NCI-H82 (cell line): ENCODE measurements at regions not wholly inside any gene's neighbourhood (a gene's known extent, or its start where the extent isn't known, plus 50 kb on each side); places are given as distances from the start of the nearest gene placed in this dataset.

Experiments
- DNase-seq: peaks from one replicate; lab custom pipeline; 2025; lab: John Stamatoyannopoulos, UW

DNA sequence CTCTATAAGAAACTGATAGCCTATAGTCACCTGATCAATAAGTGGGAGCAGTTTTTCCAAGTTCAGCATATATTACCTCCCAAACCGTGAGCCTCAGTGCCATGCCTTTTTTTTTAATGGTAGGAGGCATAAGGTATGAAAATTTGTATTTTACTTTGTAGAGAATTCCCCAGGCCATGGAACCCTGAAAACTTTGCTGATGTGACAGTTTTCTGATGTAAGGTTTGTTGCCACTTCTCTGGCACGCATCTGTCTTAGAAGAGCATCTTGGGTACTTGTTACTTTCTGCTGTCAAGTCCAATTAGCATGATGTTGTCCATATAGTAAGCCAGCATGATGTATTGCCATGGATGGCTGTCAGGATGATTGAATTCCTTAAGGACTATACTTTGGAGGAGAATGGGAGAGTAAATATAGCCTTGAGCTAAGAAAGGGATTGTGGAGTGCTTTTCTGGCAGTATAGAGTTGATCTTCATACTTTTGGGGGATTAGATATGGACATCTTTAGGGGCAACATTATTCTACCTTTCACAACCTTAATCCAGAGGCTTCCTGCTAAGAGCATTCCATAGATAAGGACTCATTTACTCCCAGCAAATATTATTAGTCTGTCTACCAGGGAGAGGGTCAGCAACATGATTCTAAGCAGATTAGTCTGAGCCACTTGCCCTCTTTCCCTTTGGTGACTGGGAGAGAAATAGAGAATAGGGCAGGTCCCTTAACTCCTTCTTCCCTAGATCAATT is 389.6 kb downstream of the YTHDC2 start:
- peak; percentile 49 for DNase-seq

DNA sequence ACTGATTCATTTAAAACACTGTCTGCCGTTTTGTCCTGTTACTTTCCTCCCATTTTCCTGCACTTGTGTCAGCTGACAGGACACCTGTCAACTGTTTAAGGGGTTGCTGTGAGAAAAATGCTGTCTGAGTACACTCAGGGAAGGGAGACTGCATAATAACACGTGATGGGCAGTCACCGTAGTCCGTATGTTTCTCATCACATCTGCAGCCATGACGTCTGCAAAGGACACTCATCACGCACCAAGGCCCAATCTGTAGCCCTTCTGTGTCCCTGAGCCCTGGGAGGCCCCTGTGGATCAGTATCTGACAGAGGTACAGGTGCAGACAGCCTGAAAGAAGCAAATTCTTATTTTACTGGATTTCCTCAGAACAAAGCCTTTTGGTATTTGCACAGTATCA is 396.3 kb downstream of the YTHDC2 start:
- no peak for DNase-seq

DNA sequence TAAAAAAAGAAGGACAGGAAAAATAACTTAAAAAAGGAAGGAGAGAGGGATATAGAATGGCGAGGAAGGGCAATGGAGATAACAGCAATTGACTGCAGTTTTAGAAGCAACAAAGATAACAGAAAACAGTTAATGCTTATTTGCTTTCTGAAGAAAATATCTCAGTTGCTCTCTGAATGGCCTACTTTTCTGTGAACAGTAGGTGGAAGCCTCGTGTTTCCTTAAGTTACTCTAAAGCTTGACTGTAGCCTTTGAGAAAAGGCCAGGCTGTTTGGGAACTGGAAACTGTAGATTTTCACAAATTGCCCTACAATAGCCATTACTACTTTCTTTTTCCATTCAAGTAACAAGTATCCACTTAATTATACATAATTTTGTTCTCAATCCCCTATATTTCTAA is 404.5 kb downstream of the YTHDC2 start:
- DNase-seq, result no peak

DNA sequence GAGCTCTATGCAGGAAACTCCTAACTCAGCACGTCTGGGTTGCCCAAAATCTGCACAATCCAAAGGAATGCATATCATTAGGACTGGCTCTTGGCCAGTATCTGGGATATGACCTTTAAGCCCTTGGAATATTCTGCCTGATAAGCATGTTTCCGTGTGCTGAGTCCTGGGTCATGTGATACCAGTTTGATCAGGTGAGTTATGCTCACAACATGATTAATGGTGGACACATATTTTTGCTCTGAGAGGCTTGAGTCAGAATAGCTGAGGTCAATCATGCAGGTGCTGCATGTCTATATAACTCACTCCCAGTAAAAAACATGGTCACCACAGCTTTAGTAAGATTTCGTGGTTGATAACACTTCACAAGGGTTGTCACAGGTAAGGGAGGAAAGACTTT is 408.8 kb downstream of the YTHDC2 start:
- no peak for DNase-seq

DNA sequence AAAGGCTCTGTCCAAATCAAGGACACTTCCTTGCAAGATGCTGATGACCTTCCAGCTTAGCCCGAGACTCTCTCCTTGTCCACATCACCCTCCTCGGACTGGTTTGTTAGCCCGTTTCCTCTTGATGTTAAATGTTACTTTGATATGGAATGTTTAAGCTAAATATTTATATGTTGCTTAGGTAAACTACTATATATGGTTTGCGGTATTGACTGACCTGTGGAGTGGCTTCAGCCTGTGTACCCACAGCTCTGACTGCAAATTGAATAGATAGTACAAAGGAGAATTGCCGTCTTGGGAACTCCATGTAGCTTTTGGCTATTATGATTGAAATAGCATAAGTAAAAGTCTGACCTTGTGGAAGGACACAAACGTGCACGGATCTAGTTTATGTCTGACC is 422.0 kb downstream of the YTHDC2 start:
- no peak for DNase-seq

DNA sequence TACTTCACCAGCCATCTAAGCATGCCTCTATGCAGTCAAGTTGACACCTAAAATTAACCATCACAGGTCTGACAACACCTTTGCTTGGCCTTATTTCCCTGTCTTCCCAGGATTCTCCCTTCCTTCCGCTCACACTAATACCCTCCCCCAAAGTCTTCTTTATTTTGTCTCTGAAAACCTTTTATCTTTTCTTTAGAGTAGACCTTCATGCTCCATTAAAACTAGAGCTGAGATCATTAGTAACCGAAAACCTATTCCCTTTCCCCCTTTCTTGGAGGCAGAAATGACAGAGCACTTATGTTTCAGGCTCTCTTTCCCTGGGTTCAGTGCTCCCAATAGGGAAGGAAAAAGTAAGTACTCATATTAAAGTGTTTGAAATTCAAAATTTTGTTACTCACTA is 423.8 kb downstream of the YTHDC2 start:
- no peak for DNase-seq

DNA sequence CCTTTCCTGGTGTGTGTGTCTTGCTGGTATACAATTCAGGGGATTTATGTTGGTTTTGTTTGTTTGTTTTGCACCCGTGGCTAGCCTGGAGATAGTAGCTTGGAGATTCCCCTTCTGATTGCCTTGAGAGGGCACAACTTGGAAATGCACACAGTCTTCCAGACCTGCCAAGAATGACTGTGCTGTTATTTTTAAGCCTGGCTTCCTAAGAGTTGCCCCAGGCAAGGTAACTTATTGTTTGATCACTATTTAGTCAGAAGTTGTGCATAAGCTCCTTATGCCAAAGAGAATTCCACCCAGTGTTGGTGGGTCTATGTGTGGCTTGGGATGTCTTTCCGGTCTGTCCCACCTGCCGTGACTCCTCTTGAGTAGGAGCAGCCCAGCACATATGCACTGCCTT is 421.9 kb upstream of the KCNN2 start:
- DNase-seq, result no peak

DNA sequence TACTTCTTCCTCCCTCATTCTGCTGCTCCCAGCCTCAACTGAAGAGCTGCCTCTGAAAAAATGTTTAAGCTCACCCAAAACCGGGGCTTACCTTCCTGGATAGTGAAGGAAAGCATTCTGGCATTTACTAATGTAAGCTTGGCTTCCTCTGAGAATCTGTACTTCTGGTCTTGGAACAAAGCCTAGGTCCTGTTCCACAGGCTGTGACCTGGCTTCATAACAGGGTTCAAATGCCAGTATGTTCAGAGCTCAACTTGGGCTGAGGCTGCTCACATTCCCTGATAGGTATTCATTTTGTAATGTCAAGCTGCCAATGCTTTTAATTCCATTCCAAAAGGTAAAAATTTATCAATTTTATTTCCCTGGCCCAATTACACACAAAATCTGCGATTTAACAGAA is 411.7 kb upstream of the KCNN2 start:
- DNase-seq, result no peak

DNA sequence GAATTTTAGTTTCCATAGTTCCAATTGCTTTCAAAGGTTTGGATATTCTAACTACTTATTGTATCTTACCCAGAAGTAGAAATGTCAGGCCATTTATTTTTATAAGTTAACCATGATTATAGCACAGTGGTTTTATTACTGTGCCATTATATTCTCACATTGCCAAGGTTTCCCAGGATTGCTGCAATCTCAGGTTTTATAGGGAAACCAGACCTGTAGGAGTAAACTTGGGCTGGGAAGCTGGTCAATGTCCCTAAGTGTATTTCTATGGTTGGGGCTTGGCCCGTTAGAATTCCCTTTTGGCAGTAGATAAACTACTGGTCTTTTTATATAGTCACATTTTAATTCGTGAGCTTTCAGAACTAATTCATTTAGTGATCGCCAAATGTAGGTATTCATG is 396.6 kb upstream of the KCNN2 start:
- no peak for DNase-seq

DNA sequence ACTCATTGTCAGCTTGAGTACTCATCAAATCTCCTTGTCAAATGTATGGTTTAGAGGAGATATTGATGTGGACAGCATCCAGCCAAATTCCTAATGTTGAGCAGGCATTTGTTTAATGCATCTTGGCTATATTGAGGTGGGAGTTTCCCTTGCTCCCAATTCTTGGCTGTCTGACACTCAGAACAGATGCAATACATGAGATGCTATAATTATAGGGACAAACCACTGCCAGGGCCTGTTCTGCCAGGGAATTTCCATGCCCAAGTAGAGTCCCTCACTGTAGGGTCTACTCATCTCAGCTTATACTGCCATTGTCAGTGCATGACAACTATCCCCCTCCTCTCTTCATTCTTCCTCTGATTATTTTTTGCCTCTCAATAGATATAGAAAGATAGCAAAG is 392.0 kb upstream of the KCNN2 start:
- no peak for DNase-seq

DNA sequence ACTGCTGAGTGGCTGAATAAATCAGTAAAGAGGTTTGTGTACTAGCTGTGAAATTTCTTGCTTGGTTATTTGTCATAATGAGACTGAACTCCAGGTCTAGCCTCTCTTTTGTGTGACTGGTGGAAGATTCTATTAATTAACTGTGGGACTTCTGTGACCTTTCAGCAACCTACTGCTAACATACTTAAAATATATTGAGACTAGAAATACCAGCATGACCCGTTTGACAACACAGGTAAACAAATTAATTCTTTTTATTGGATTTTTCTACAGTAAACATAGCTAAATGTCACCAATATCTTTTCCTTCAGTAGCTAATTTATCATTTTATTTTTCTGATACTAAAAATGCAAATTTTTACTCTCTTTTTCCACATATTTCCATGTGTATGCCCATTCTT is 390.4 kb upstream of the KCNN2 start:
- DNase-seq, result no peak

DNA sequence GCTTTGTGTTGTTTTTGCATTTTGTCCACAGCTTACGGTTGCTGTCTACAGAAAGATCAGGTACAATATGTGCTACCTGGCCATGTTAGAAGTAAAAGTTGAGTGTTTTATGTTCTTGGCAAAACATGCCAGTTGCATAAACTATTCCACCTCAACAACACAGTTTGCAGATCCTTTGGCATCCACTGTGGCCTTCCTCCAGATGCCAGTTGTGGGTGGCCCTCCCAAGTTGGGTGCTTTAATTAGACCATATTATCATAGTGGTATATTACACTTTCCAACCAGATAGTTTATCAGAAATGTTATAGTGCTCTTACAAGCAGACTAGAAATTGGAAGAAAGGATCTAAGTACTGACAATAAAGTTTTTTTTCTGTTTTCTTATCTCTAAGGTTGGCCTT is 386.9 kb upstream of the KCNN2 start:
- no peak for DNase-seq

DNA sequence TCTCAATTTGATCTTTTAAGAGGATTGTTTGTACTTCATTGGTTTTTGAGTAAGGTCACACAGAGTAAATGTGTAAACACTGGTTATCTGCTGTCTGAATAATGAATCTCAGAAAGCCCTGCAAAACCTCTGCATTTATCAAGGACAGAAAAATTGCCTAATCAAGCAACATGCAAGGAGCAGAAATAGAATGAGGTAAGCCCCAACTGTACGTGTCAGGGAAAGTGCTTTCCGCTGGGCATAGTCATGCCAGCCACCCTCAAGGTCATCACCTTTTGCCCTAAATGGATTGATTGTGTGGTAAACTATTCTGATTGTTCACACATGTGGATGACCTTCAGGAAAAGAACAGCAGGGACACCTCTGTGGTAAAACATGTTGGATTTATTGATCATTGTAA is 376.9 kb upstream of the KCNN2 start:
- DNase-seq, result no peak

DNA sequence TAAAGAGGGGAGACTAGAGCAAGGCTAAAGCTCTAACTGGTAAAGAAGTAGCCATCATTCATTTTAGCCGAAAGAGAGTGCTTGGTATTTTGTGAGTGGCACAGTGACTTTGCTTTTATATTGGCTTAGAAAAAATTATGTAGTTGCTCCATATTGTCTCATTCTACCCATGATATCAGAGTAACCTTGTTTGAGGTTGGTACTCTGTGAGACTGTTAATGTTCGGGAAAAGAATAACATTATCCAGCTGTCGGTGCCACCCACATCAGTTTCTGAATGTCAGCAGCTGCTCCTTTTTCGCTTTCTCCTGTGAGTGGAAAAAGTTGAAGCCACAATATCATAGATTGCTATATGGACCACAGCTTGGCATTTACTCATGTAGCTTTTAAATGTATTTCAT is 376.4 kb upstream of the KCNN2 start:
- no peak for DNase-seq

DNA sequence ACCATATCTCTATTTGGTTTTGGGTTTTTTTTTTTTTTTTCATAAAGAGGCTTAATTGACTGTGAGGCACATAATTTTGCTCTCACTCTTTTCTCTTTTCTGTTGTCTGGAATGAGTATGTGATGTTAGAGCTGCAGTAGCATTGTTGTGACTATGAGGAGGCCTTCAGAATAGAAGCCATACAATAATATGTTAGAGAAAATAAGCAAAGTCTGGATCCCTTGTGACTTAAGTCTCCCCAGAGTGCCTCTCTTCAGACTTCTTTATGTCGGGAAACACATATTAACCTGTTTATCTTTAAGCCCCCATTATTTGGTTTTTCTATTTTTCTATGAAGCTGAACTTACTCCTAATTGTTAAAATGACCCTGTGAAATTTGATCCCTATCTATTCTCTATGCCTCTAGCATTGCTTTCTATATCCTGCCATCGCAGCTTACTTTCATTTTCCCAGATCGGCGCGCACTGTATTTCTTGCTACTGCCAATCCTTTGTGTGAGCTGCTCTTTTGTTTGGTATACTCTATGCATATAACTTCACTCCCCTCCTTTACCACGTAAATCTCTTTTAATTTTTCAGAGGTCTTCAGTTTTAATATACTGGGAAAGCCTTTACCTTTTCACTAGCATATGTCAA is 372.5 kb upstream of the KCNN2 start:
- no peak for DNase-seq

DNA sequence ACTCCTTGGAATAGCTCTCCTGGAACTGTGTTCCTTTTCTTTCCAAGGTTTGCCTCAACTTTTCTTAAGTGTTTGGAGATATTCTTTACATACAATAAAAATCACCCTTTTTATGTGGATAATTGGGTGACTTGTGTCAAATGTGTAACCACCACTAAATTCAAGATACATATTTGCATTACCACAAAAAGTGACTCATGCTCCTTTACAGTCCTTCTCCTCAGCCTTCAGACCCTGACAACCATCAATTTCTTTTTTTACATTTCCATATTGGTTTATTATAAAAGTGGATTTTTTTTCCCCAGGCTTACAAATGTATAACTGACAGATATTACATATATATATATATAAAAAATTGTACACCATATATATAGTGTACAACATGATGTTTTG is 372.0 kb upstream of the KCNN2 start:
- no peak for DNase-seq

DNA sequence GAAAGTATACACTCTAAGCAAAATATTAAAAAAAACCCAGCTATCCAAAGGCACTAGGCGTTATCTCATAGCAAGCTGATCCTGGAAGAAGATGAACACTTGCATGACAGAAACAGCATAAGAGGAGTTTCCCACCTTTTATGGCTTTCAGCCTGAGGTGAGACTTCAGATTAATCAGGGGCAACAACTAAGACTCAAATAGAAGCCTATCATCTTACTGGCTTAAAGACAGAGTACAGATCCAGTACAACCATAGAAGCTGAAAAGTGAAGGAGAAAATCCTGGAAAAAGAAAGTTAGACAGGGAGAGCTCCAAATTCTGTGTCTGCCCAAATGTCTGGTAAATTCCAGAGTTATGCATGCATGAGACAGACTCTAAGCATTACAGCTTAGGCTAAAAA is 360.8 kb upstream of the KCNN2 start:
- no peak for DNase-seq

DNA sequence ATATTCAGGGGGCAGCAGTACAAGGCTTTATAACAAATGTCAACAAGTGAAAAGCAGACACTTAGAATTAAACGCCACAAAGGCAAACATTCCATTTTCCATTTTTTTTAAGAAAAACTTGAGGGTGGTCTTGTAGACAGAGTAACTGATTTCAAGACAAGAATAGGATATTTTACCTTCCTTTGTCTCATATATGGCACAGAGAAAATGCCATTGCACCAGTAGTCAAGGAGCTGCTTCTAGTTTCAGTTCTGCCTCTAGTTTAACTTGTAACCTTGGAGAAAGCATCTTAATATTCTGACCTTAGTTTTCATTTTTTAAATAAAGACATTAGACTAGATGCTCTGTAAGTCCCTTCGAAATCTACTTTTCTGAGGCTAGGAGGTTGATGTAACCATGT is 355.3 kb upstream of the KCNN2 start:
- no peak for DNase-seq

DNA sequence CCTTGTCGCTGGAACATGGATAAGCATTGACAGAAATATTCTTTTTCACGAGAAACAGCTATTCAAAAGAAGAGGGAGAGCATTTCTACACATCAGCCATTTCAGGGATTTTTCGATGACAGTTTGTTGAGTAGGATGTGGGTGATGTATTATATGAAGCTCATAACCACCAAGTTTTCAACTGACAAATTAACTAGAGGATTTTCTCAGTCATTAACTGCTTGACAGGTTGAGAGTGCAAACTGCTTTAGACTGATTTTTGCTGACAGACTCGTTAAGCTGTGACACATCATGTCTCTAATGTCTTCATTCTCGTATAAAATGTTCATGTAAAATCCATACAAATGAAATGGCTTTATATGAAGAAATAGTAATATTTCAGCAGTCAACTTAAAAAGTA is 354.2 kb upstream of the KCNN2 start:
- no peak for DNase-seq

DNA sequence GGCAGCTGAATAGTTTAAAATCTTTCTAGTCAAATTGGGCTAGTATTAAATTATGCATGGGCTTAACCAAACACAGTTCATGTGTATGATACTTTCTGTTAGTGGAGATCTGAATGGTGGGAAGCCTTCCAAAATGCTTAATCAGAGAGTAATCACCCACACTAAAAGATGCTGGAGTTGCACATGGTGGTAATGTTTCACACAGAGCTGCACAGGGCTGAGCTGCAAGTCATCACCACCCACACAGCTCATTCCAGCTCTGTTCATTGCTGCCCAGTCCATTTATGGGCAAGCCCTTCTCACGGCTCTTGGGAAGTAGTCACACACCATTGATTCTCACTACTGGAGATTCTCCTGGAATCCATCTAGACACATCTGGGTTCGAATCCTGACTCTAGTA is 351.5 kb upstream of the KCNN2 start:
- no peak for DNase-seq

DNA sequence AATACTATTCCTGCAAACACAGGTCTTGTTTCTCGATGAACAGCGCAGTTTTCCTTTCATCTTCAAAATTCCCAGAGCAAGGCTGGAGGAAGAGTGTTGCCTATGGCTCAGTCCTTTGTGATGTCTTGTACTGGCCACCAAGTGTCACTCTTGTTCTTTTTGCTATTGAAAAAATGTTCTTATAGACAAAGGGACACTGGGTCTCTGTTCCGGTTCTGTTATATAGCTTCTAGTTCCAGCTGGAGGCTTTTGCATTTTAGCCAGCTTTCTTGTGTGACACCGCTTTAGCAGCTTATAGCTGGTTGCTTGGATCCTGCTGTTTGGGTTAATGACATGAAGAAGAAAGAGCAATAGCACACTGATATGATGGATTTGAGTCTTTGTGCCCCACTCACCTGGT is 343.7 kb upstream of the KCNN2 start:
- DNase-seq, result peak; percentile 57

DNA sequence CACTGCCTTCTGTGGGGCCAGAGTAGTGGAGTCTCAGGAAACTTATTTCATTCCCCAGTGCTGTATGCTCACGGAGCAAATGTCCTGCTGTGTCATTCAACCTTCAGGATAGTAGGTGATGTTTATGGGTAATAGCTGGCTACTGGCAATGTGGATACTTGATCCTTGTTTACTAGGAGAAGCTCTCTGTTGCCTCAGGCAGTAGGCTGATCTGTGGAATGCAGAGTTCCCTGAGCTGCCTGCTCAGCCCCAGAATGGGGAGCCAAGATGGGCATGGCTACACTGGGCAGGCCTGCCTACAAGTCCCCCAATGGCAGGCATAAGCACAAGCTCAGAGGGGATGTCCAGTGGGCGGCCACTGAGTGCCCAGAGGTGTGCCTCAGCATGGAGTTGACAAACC is 323.1 kb upstream of the KCNN2 start:
- DNase-seq, result no peak

DNA sequence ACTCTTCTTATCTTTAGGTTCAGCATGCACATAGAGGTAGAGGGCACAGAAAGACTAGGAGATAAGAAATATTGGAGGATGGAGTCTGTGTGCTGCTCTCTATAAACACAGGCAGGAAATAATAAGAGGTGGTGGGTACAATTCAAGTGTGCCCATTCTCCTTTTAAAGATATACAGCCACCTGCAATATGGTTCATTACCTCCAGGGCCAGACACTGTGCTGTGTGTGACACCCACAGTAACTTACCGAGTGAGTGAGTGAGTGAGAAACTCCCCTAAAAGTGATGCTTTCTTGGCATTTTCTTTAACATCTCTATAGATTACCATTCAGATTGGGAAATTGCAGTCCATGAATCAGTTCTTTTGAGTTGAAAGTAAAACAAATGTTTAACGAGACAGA is 311.8 kb upstream of the KCNN2 start:
- DNase-seq, result no peak

DNA sequence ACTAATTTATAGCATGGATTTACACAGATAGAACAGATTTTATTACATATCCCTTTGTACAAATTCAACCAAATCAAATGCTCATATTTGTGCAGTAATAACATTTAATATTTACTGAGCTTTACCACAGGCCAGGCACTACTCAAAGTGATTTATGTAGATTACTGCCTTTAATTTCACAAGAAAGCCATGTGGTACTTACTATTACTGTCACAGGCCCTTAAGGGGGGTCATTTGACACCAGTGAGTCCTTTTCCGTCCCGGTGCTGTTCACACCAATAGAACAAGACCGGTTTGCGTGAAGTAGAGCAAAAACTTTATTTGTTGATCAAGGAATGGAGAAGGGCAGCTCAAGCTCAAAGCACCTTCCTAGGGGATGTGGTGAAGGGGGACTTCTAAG is 308.5 kb upstream of the KCNN2 start:
- no peak for DNase-seq
